ENCODE measurements at regions not wholly inside any gene's neighbourhood (a gene's known extent, or its start where the extent isn't known, plus 50 kb on each side); places are given as distances from the start of the nearest gene placed in this dataset.

GRCh38 chr6:150755042-150755441 lies 110.5 kb upstream of the MTHFD1L start:
- DNase-seq (ENCODE audit: low read depth in 1 of 2, low spot score in 2 of 2): no peak
- Histone ChIP-seq H3K27me3 (replicated peaks in 1 of 4; ENCODE audit: control insufficient read depth in 3 of 4, extremely low read depth in 1 of 4, insufficient read depth in 3 of 4, low read length in 3 of 4) (0 out of 7 replicates have a peak, but pooled peaks cover 0 to 4% (median 0%) of the 10 kb centered on the region in 4 experiments), H3K4me2 (ENCODE audit: insufficient read depth in 1 of 2, low read depth in 2 of 2, low read length in 2 of 2) (no peak overlapping the region), H3K36me3 (ENCODE audit: control insufficient read depth in 2 of 4, insufficient read depth in 4 of 4, low read length in 3 of 4) (no peaks in the 10 kb centered on the region), H2BK5ac (ENCODE audit: low read depth, low read length) (no peak overlapping the region), H3K56ac (replicated peaks; ENCODE audit: insufficient read length, low read depth, low read length) (no peak overlapping the region), H2BK15ac (ENCODE audit: low read length) (no peak overlapping the region), H4K5ac (ENCODE audit: insufficient read length, low read depth, low read length) (no peak overlapping the region), H3K79me1 (ENCODE audit: low read depth, low read length) (no peaks in the 10 kb centered on the region), H2BK20ac (ENCODE audit: low read length) (no peak overlapping the region), H3K18ac (ENCODE audit: extremely low read depth, low read length) (no peak overlapping the region), H2AFZ (ENCODE audit: low read length) (no peak overlapping the region), H3K23me2 (ENCODE audit: low read depth, low read length) (no peaks in the 10 kb centered on the region), H3K9me3 (ENCODE audit: insufficient read depth in 2 of 2, low read depth in 1 of 2, low read length in 1 of 2) (no peaks in the 10 kb centered on the region), H4K8ac (ENCODE audit: extremely low read depth, insufficient read depth, low read length) (no peak overlapping the region), H4K91ac (replicated peaks; ENCODE audit: insufficient read length, low read length) (no peak overlapping the region), H4K20me1 (replicated peaks in 1 of 2; ENCODE audit: control insufficient read depth in 1 of 2, insufficient read depth in 2 of 2, low read length in 2 of 2) (no peaks in the 10 kb centered on the region), H3K4ac (replicated peaks; ENCODE audit: insufficient read length, low read depth, low read length) (no peak overlapping the region), H3K14ac (ENCODE audit: insufficient read length) (no peak overlapping the region), H2BK120ac (replicated peaks; ENCODE audit: low read depth, low read length) (no peak overlapping the region), H3K4me3 (ENCODE audit: extremely low read depth in 1 of 4, insufficient read depth in 2 of 4, low read depth in 3 of 4, low read length in 4 of 4) (no peak overlapping the region), H3K4me1 (replicated peaks in 1 of 4; ENCODE audit: control insufficient read depth in 3 of 4, insufficient read depth in 4 of 4, low read length in 3 of 4) (peaks cover 0 to 15% (median 5%) of the 10 kb centered on the region in 4 experiments; a peak in 4 of 7 replicates), H2AK5ac (ENCODE audit: low read depth, low read length) (no peak overlapping the region), H3K27ac (ENCODE audit: low read depth, low read length) (no peak overlapping the region), H3K9ac (replicated peaks in 1 of 4; ENCODE audit: extremely low read depth in 1 of 4, low read depth in 3 of 4, low read length in 3 of 4) (no peak overlapping the region), H3K23ac (ENCODE audit: insufficient read length) (no peak overlapping the region), H3K79me2 (ENCODE audit: control insufficient read depth in 1 of 2, insufficient read depth in 2 of 2, low read length in 2 of 2) (no peaks in the 10 kb centered on the region), H2BK12ac (ENCODE audit: low read depth, low read length) (no peak overlapping the region)
- ChIA-PET CTCF (ENCODE audit: partially characterized antibody) (interaction anchor here (1.5 kb wide), 1 partner anchor 60 kb away, joined by 6 read pairs; no protein-coding TSS in a partner anchor), POLR2A (ENCODE audit: partially characterized antibody) (no interaction called here)
- 93% methylated on average over 9 of the region's 9 CpGs; no CpG with 5 or more reads in 1 of the 2 experiments for WGBS, 2 experiments (ENCODE audit: extremely low coverage in 1 of 2, insufficient coverage in 1 of 2, insufficient read length in 1 of 2, insufficient replicate concordance in 2 of 2, low coverage in 1 of 2, low lambda C conversion rate in 2 of 2, missing lambda C conversion rate in 1 of 2)
- TF ChIP-seq BRCA1 (IDR thresholded peaks at IDR 0.05; ENCODE audit: low read depth, low read length): no peak
- no peak for TF ChIP-seq NANOG (IDR thresholded peaks at IDR 0.05; ENCODE audit: insufficient read depth, low read depth, low read length, poor library complexity, severe bottlenecking)
- no peak for TF ChIP-seq ATF3 (IDR thresholded peaks at IDR 0.05; ENCODE audit: insufficient read depth, low read depth, low read length)
- TF ChIP-seq RFX5 (IDR thresholded peaks at IDR 0.05; ENCODE audit: borderline replicate concordance, low read depth, low read length): no peak
- no peak for TF ChIP-seq JUN (IDR thresholded peaks at IDR 0.05; ENCODE audit: low read depth, low read length)
- no peak for TF ChIP-seq RBBP5 (IDR thresholded peaks at IDR 0.05; ENCODE audit: borderline replicate concordance, low read depth, low read length)
- no peak for TF ChIP-seq MAFK (IDR thresholded peaks at IDR 0.05; ENCODE audit: low read depth, low read length)
- no peak for TF ChIP-seq CBX8 (IDR thresholded peaks at IDR 0.05; ENCODE audit: borderline replicate concordance, low read depth, low read length)
- no peak for TF ChIP-seq POLR2AphosphoS5 (IDR thresholded peaks at IDR 0.05; ENCODE audit: low read depth, low read length)
- TF ChIP-seq CBX5 (IDR thresholded peaks at IDR 0.05; ENCODE audit: low read depth, low read length): no peak
- TF ChIP-seq CHD2 (IDR thresholded peaks at IDR 0.05; ENCODE audit: low read length): no peak
- FAIRE-seq: no peak

Data from H1 (cell line).